T-helper 17 cell (primary cell): ENCODE measurements at regions not wholly inside any gene's neighbourhood (a gene's known extent, or its start where the extent isn't known, plus 50 kb on each side); places are given as distances from the start of the nearest gene placed in this dataset.

ENCODE experiments used
- ATAC-seq: fragments of 150-1000 bp; cut with Tn5 transposase; 2 replicates; pipeline ENCODE4 v1.10.0; 2021; ENCODE audit warnings: mild to moderate bottlenecking, moderate library complexity
- DNase-seq, 3 donors: peaks; one replicate each; pipeline versions ENCODE4 v3.0.0 to v3.0.0-alpha.2; 2020 to 2021
- H3K9me3 ChIP-seq: one replicate; pipeline ENCODE4 v1.7.0; 2013; ENCODE audit warnings: low read length, mild to moderate bottlenecking; ENCODE audit not compliant: control insufficient read depth, poor library complexity, severe bottlenecking
- H3K27ac Mint-ChIP-seq: one replicate; pipeline ENCODE4 v1.8.0; 2022; ENCODE audit warnings: mild to moderate bottlenecking, moderate library complexity, mixed read lengths
- H3K27me3 Mint-ChIP-seq: one replicate; pipeline ENCODE4 v1.8.0; 2022; ENCODE audit warnings: mixed read lengths
- H3K36me3 Mint-ChIP-seq: one replicate; pipeline ENCODE4 v1.8.0; 2022; ENCODE audit warnings: low read depth, mixed read lengths
- H3K4me1 Mint-ChIP-seq: one replicate; pipeline ENCODE4 v1.8.0; 2022; ENCODE audit warnings: mild to moderate bottlenecking, mixed read lengths
- H3K4me3 Mint-ChIP-seq: one replicate; pipeline ENCODE4 v1.8.0; 2022; ENCODE audit warnings: mild to moderate bottlenecking, moderate library complexity, mixed read lengths

DNA sequence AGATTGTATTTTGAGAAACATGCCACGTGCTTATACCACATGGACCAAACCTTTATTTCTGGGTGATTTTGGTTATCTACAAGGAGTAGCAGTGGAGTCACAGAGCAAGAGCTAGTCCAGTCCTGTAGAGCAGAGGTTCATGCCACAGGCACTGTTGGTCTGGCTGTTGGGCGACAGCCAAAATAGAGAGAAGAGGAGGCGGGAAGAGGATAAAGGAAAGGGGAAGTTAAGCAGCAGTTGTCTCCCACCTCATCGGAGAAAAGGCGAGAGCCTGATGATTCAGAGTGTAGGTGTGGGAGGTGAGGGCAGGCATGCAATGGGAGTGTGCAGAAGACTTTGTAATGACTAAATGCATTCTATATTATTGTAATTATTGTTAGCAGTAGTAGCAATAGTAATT is 237.5 kb upstream of the ROPN1 start:
- Mint-ChIP-seq H3K4me1 (no peaks in the 10 kb centered on the region), H3K4me3 (no peak overlapping the region), H3K27me3 (peaks cover 27% of the 10 kb centered on the region), H3K27ac (no peak overlapping the region), H3K36me3 (no peaks in the 10 kb centered on the region)
- ATAC-seq: no peak
- no peaks in the 10 kb centered on the region for H3K9me3 ChIP-seq
- DNase-seq: no peak

DNA sequence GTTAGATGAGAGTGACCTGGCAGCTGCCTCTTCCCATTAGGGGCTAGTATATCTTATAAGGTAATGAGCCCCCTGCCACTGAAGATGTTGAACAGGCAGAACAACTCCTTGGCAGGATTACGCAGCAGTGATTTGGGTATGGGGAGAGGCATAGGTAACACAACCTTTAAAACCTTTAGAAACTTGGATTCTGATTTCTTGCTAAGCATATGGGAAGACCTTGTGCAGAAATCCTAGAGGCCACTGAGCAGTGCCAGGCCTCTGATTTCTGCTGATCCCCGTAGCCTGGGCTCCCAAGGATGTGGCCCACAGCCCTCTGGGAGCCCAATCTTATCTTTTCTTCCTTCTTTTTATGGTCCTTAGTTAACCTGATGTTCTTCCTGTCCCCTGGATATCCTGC is 237.9 kb upstream of the ROPN1 start:
- no peak overlapping the region for H3K27ac Mint-ChIP-seq
- H3K36me3 Mint-ChIP-seq: no peaks in the 10 kb centered on the region
- DNase-seq (no peak), ATAC-seq (no peak)
- H3K4me1 Mint-ChIP-seq: no peaks in the 10 kb centered on the region
- H3K27me3 Mint-ChIP-seq: peaks cover 31% of the 10 kb centered on the region
- no peak overlapping the region for H3K4me3 Mint-ChIP-seq
- no peaks in the 10 kb centered on the region for H3K9me3 ChIP-seq

GRCh38 chr3:124230432-124230831 is 238.5 kb upstream of the ROPN1 start:
- Mint-ChIP-seq H3K36me3 (no peaks in the 10 kb centered on the region), H3K27ac (no peak overlapping the region), H3K27me3 (peaks cover 37% of the 10 kb centered on the region), H3K4me3 (no peak overlapping the region), H3K4me1 (no peaks in the 10 kb centered on the region)
- no peak for ATAC-seq
- no peak for DNase-seq
- H3K9me3 ChIP-seq: no peaks in the 10 kb centered on the region

- DNase-seq: no peak
- Mint-ChIP-seq H3K27me3 (peaks cover 43% of the 10 kb centered on the region), H3K36me3 (no peaks in the 10 kb centered on the region), H3K4me1 (no peaks in the 10 kb centered on the region), H3K4me3 (no peak overlapping the region), H3K27ac (no peak overlapping the region)
- H3K9me3 ChIP-seq: no peaks in the 10 kb centered on the region
- ATAC-seq: no peak
Measured at GRCh38 chr3:124230998-124231397, 239.1 kb upstream of the ROPN1 start.

DNA sequence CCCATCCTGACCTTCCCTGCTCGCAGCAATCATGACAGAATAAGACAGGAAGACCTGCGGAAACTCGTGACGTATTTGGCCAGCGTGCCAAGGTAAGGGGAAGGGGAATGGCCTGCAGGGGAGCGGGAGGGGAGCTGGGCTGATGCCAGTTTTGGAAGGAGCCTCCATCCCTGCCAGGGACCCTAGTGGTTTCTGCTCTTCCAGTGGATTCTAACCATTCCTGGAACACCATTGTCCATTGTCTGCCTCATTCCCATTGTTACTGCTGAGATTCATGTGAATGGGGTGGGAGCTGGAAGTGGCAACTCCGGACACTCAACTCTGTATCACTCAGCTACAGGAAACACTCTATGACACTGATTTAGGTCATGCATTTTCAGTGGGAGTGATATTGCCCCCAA is 242.9 kb upstream of the ROPN1 start:
- H3K27ac Mint-ChIP-seq: no peak overlapping the region
- no peaks in the 10 kb centered on the region for H3K36me3 Mint-ChIP-seq
- H3K27me3 Mint-ChIP-seq: peaks cover 44% of the 10 kb centered on the region
- H3K4me1 Mint-ChIP-seq: no peaks in the 10 kb centered on the region
- no peak overlapping the region for H3K4me3 Mint-ChIP-seq
- DNase-seq: no peak
- no peaks in the 10 kb centered on the region for H3K9me3 ChIP-seq
- no peak for ATAC-seq

- Mint-ChIP-seq H3K4me1 (no peaks in the 10 kb centered on the region), H3K27me3 (peaks cover 44% of the 10 kb centered on the region), H3K4me3 (no peak overlapping the region), H3K27ac (no peak overlapping the region), H3K36me3 (no peaks in the 10 kb centered on the region)
- no peaks in the 10 kb centered on the region for H3K9me3 ChIP-seq
- no peak for ATAC-seq
- DNase-seq: no peak
Measured at GRCh38 chr3:124235446-124235845, 243.5 kb upstream of the ROPN1 start.

GRCh38 chr3:124243177-124243859 is 251.4 kb upstream of the ROPN1 start:
- H3K4me1 Mint-ChIP-seq: no peaks in the 10 kb centered on the region
- H3K9me3 ChIP-seq: no peaks in the 10 kb centered on the region
- H3K4me3 Mint-ChIP-seq: no peak overlapping the region
- peaks cover 2% of the 10 kb centered on the region for H3K36me3 Mint-ChIP-seq
- ATAC-seq (no peak), DNase-seq (no peak)
- H3K27me3 Mint-ChIP-seq: peaks cover 8% of the 10 kb centered on the region
- H3K27ac Mint-ChIP-seq: no peak overlapping the region

DNA sequence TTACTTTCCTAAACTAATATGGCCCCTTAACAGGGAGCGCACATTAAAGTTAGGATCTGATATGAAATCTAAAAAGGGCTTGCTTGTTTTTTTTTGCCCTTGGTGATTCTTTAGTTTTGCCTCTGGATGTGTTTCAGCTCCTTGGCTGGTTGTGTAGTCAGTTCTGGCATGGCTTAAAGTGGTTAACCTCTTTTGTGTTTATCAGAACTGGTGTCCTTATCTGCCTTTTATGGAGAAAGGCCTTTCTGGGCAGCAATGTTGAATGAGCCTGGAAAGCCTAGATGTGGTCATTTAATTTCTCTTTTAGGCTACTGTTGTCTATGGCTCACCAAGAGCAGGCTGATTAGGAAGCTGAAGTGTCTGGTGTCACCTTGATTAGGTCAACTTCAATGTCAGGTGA is 254.5 kb upstream of the ROPN1 start:
- H3K9me3 ChIP-seq: no peaks in the 10 kb centered on the region
- Mint-ChIP-seq H3K27ac (no peak overlapping the region), H3K4me3 (no peak overlapping the region), H3K27me3 (peaks cover 32% of the 10 kb centered on the region), H3K4me1 (no peaks in the 10 kb centered on the region), H3K36me3 (peaks cover 2% of the 10 kb centered on the region)
- DNase-seq (no peak), ATAC-seq (no peak)

DNA sequence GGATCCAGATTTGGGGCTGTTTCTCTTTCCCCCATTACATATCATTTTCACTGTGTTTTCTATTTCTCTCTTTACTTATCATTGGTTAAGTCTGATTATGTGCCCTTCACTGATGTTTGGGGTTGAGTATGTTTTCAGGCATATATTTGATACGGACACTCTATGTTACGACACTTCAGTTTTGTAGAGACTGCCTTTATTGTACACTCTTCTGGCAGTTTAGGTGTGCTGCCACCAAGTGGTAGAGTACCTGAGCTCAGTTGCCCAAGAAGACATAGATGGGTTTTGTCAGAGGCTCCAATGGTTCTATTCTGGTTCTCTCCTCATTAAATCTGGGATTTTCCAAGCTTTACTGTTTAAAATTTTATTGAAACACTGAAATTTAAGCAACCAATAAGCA is 255.0 kb upstream of the ROPN1 start:
- H3K36me3 Mint-ChIP-seq: peaks cover 2% of the 10 kb centered on the region
- H3K4me1 Mint-ChIP-seq: no peaks in the 10 kb centered on the region
- no peaks in the 10 kb centered on the region for H3K9me3 ChIP-seq
- ATAC-seq: no peak
- H3K4me3 Mint-ChIP-seq: no peak overlapping the region
- DNase-seq: no peak
- peaks cover 28% of the 10 kb centered on the region for H3K27me3 Mint-ChIP-seq
- H3K27ac Mint-ChIP-seq: no peak overlapping the region

- Mint-ChIP-seq H3K27me3 (peaks cover 37% of the 10 kb centered on the region), H3K4me1 (no peaks in the 10 kb centered on the region), H3K27ac (no peak overlapping the region), H3K4me3 (no peak overlapping the region), H3K36me3 (peaks cover 2% of the 10 kb centered on the region)
- DNase-seq (no peak), ATAC-seq (no peak)
- H3K9me3 ChIP-seq: no peaks in the 10 kb centered on the region
Measured at GRCh38 chr3:124248471-124249028, 256.6 kb upstream of the ROPN1 start.

- no peak for ATAC-seq
- no peak for DNase-seq
- Mint-ChIP-seq H3K27ac (no peak overlapping the region), H3K27me3 (peaks cover 39% of the 10 kb centered on the region), H3K4me1 (no peaks in the 10 kb centered on the region), H3K36me3 (peaks cover 2% of the 10 kb centered on the region), H3K4me3 (no peak overlapping the region)
- no peaks in the 10 kb centered on the region for H3K9me3 ChIP-seq
Measured at GRCh38 chr3:124249038-124249437, 257.1 kb upstream of the ROPN1 start.

GRCh38 chr3:124250053-124250452 is 258.1 kb upstream of the ROPN1 start:
- Mint-ChIP-seq H3K4me1 (no peaks in the 10 kb centered on the region), H3K27me3 (peaks cover 39% of the 10 kb centered on the region), H3K36me3 (peaks cover 2% of the 10 kb centered on the region), H3K4me3 (no peak overlapping the region), H3K27ac (no peak overlapping the region)
- H3K9me3 ChIP-seq: no peaks in the 10 kb centered on the region
- ATAC-seq: no peak
- DNase-seq: no peak

- no peaks in the 10 kb centered on the region for H3K9me3 ChIP-seq
- peaks cover 3% of the 10 kb centered on the region for H3K4me1 Mint-ChIP-seq
- no peak overlapping the region for H3K27ac Mint-ChIP-seq
- peaks cover 31% of the 10 kb centered on the region for H3K27me3 Mint-ChIP-seq
- ATAC-seq (no peak), DNase-seq (no peak)
- H3K36me3 Mint-ChIP-seq: peaks cover 2% of the 10 kb centered on the region
- H3K4me3 Mint-ChIP-seq: no peak overlapping the region
Measured at GRCh38 chr3:124256156-124256555, 264.2 kb upstream of the ROPN1 start.

DNA sequence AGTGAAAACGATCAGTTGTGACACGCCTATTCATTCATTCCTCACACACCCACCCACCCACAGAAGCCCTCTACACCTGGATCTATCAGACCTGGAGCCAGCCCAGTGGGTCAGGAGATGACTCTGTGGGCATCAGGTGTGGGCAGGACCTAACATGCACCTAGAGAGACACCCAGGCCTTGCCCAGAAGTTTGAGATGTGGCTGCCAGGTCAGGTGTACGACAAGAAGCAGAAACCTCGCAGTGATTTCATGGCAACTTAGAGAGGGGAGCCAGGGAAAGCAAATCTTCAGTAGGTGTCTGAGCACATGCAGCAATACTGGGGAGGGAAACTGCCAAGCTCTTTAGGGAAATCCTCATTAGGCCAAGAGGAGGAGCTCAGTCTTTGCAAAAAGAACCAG is 264.7 kb upstream of the ROPN1 start:
- no peak overlapping the region for H3K4me3 Mint-ChIP-seq
- H3K36me3 Mint-ChIP-seq: peaks cover 2% of the 10 kb centered on the region
- DNase-seq (no peak), ATAC-seq (no peak)
- H3K27me3 Mint-ChIP-seq: peaks cover 35% of the 10 kb centered on the region
- peaks cover 3% of the 10 kb centered on the region for H3K4me1 Mint-ChIP-seq
- no peak overlapping the region for H3K27ac Mint-ChIP-seq
- H3K9me3 ChIP-seq: no peaks in the 10 kb centered on the region
